Activated T-cell treated with anti-CD3 and anti-CD28 coated beads, Interleukin-2, amount 50 U/mL, for 24 hours (primary cell): ENCODE measurements at regions not wholly inside any gene's neighbourhood (a gene's known extent, or its start where the extent isn't known, plus 50 kb on each side); places are given as distances from the start of the nearest gene placed in this dataset.

ENCODE experiments used
- DNase-seq: peaks from one replicate; pipeline ENCODE4 v3.0.0-alpha.2; 2020
- H3K27ac Mint-ChIP-seq: 2 replicates; pipeline ENCODE4 v1.8.0; 2020; ENCODE audit warnings: mild to moderate bottlenecking, mixed read lengths
- H3K27me3 Mint-ChIP-seq: 2 replicates; pipeline ENCODE4 v1.8.0; 2020; ENCODE audit warnings: mixed read lengths
- H3K36me3 Mint-ChIP-seq: 2 replicates; pipeline ENCODE4 v1.8.0; 2020; ENCODE audit warnings: low read depth, mixed read lengths
- H3K4me1 Mint-ChIP-seq: 2 replicates; pipeline ENCODE4 v1.8.0; 2020; ENCODE audit warnings: low read depth, mixed read lengths
- H3K4me3 Mint-ChIP-seq: 2 replicates; pipeline ENCODE4 v1.8.0; 2020; ENCODE audit warnings: mild to moderate bottlenecking, moderate library complexity, mixed read lengths
- H3K9me3 Mint-ChIP-seq: 2 replicates; pipeline ENCODE4 v1.8.0; 2020; ENCODE audit warnings: mixed read lengths

DNA sequence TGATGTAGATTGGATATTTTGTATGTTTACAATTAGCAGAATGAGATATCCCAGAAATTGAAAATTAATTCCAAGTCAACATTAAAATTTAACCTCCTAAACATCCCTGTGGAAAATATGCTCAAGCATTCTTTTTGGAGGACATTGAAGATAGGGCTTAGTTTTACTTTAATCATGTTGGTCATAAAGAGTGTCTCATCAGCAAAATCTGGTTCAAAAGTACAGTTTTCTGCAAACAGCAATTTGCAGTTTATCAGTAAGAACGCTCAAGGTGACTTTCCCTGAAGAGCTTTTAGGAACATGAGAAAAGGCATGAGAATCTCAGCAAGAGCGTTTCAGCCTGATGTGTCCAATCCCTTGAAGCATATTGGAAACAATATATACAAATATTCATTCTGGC lies 889.8 kb downstream of the CENPC start:
- no peaks in the 10 kb centered on the region for H3K27me3 Mint-ChIP-seq
- H3K4me1 Mint-ChIP-seq: no peaks in the 10 kb centered on the region
- no peak overlapping the region for H3K27ac Mint-ChIP-seq
- peaks cover 5% of the 10 kb centered on the region for H3K9me3 Mint-ChIP-seq
- H3K36me3 Mint-ChIP-seq: no peaks in the 10 kb centered on the region
- no peak for DNase-seq
- no peak overlapping the region for H3K4me3 Mint-ChIP-seq

DNA sequence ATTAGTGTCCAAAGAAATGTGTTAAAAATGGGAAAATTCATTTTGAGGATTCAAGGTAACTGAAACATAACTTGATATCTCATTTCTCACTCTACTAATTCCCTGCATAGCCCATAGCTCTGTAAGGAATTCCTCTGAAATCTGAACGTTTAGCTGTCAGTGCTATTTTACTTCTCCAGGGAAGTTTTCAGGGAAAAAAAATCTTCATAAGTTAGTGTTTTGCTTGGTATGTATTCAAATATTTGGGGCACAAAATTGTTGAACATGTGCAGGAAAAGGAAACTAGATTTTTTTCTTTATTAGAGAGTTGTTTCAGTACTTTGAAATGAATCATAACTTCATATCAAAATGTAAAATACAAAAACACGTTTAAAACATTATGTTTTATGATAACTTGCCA lies 891.4 kb downstream of the CENPC start:
- Mint-ChIP-seq H3K27ac (no peak overlapping the region), H3K9me3 (peaks cover 6% of the 10 kb centered on the region), H3K4me1 (no peaks in the 10 kb centered on the region), H3K27me3 (no peaks in the 10 kb centered on the region), H3K36me3 (no peaks in the 10 kb centered on the region), H3K4me3 (no peak overlapping the region)
- no peak for DNase-seq

DNA sequence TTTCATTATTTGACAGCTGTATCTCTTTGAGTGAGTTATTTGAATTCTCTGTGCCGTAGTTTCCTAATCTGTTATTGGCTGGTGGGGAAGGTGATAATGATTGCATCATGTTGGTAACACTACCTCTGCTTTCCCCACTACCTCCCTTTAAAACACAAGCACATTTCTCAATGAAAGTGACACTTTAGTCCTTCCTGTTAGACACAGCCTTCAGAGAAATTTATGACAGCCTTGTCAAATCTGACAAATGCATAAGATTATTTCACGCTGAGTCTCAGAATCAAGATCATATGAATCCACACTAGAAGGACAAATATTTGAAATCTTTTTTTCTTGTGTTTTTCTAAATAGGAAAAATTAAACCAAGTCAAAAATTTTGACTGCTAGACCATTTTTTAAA lies 896.1 kb downstream of the CENPC start:
- H3K4me1 Mint-ChIP-seq: no peaks in the 10 kb centered on the region
- no peaks in the 10 kb centered on the region for H3K36me3 Mint-ChIP-seq
- no peaks in the 10 kb centered on the region for H3K27me3 Mint-ChIP-seq
- no peak overlapping the region for H3K27ac Mint-ChIP-seq
- DNase-seq: no peak
- peaks cover 9% of the 10 kb centered on the region for H3K9me3 Mint-ChIP-seq
- H3K4me3 Mint-ChIP-seq: no peak overlapping the region

DNA sequence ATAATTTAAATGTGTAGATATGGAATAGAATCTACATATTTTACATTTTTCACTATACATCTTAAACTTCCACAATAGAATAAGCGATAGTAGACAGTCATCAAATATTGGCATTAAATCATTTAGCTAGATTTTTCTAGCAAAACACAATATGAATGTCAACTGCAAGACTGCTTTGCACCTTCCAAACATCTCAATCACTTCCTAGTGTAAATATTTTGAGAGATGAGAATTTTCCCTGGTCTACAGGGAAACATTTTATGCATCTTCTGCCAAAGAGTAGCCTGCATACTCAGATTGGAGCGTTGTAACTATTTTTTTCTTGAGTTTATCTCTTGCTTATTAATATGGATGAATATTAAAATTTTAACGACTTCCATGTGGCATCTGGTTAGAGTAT lies 897.4 kb downstream of the CENPC start:
- Mint-ChIP-seq H3K36me3 (no peaks in the 10 kb centered on the region), H3K27me3 (no peaks in the 10 kb centered on the region), H3K4me3 (no peak overlapping the region), H3K27ac (no peak overlapping the region), H3K4me1 (no peaks in the 10 kb centered on the region), H3K9me3 (peaks cover 6% of the 10 kb centered on the region)
- no peak for DNase-seq

DNA sequence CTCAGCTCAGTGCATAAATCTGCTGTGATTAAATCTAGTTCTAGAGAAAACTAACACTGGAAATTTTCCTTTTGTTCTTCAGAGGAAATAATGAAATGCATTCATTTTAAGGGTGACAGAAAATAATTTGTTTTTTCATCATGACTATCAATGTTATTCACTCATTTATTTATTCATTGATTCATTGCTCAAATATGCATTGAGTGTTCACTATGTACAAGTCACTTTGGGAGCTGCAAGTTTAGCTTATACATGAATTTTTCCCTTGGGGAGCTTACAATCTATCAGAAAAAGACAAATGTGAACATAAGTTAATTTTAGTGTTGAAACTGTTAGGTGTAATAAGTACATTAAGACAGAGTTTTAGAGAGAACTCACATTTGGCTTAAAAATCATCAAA lies 897.8 kb downstream of the CENPC start:
- Mint-ChIP-seq H3K27me3 (no peaks in the 10 kb centered on the region), H3K36me3 (no peaks in the 10 kb centered on the region), H3K27ac (no peak overlapping the region), H3K4me3 (no peak overlapping the region), H3K4me1 (no peaks in the 10 kb centered on the region), H3K9me3 (peaks cover 6% of the 10 kb centered on the region)
- no peak for DNase-seq

DNA sequence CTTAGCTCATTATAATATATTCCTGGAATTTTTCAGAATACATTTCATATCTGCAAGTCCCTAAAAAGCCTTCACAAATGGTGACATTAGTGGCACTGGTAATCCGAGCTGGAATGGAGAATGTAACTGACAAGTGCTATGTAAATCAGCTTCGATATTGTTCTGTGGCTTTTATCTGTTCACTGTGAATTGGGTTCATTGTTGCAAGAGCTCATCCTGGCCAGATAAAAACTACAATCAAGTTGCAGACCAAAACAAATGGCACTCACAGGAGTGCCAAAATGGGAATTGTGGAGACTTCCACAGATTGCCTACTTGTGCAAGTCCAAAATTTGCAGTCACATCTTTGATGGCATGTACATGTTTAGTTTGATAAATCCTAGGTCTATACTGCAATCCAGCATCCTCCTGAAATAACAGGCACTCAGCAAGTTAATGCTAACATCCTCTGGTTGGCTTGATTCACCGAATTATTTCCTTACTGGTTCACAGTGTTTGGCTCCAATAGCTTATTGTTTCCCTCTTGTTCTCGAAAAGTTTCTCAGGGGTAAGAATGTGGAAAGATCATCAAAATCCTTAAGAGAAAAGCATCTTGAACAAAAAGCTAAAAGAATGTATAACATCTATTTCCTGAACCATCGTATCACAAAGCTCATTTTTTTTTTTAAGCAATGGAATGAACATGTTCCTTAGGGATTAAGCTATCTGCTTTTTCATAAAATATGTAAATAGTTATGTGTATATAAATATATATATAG lies 904.9 kb downstream of the CENPC start:
- Mint-ChIP-seq H3K4me3 (no peak overlapping the region), H3K9me3 (no peaks in the 10 kb centered on the region), H3K36me3 (no peaks in the 10 kb centered on the region)

DNA sequence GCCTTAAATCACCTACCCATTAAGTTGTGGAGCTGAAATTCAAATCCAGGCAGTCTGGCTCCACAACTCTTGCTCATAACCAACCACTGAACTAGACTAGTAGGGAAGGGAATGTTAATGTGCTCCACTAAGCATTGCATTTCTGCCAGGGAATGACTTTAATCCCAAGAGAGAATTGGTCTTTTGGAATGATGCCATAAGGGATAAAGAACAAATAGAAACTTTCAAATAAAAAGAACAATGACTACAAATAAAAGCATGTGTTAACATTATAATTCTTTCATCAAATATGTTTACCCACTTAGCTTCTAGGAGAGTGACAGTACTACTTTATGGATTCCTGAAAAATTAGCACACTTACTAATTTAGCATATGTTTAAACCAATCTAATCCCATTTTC lies 905.9 kb downstream of the CENPC start:
- Mint-ChIP-seq H3K27ac (no peak overlapping the region), H3K4me1 (no peaks in the 10 kb centered on the region), H3K36me3 (no peaks in the 10 kb centered on the region), H3K9me3 (peaks cover 3% of the 10 kb centered on the region), H3K4me3 (no peak overlapping the region), H3K27me3 (no peaks in the 10 kb centered on the region)
- no peak for DNase-seq

More for the DNA sequence above, 904.9 kb downstream of the CENPC start:
- Mint-ChIP-seq H3K27me3 (no peaks in the 10 kb centered on the region), H3K4me1 (no peaks in the 10 kb centered on the region), H3K27ac (no peak overlapping the region)
- no peak for DNase-seq

DNA sequence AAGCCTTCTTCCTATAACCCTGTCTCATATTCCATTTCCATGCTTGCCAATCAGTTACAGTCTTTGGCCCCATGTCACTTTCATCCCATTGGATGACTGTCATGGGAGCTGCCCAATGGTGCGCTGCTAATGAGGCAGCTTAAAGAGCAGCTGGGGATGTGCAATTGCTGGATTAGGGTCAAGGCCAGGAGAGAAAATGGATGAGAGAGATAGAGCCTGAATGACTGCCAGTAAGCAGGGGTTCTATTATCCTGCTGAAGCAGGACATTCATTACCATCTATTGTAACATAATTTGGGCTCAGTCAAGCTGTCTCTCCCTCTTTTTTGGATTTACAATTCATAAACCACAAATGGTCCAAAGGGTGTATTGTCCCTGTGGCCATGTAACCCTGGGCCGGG lies 909.0 kb downstream of the CENPC start:
- no peaks in the 10 kb centered on the region for H3K27me3 Mint-ChIP-seq

DNA sequence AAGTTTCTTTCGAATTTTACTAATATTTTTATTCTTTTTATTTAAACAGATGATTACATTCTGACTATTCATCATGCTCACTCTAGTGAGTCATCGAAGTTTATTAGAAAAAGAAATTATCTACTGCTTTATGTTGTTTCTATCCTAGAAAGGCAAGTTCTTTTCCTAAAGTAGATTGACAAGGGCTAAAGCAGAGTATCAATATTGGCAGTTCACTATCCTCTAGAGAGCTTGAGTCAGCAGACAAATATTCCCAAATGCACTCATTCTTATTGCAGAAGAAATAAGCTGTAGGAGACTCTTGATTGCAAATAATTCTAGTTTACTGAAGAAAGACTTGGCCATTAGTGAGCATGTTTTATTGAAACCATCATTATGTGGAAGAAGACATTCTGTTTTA lies 911.8 kb downstream of the CENPC start:
- H3K27ac Mint-ChIP-seq: no peak overlapping the region
- H3K27me3 Mint-ChIP-seq: no peaks in the 10 kb centered on the region
- H3K4me1 Mint-ChIP-seq: no peaks in the 10 kb centered on the region
- DNase-seq: no peak
- no peak overlapping the region for H3K4me3 Mint-ChIP-seq
- H3K9me3 Mint-ChIP-seq: peaks cover 8% of the 10 kb centered on the region
- H3K36me3 Mint-ChIP-seq: no peaks in the 10 kb centered on the region

More for the DNA sequence above, 909.0 kb downstream of the CENPC start:
- Mint-ChIP-seq H3K27ac (no peak overlapping the region), H3K4me3 (no peak overlapping the region), H3K4me1 (no peaks in the 10 kb centered on the region), H3K9me3 (peaks cover 3% of the 10 kb centered on the region), H3K36me3 (no peaks in the 10 kb centered on the region)
- DNase-seq: no peak

DNA sequence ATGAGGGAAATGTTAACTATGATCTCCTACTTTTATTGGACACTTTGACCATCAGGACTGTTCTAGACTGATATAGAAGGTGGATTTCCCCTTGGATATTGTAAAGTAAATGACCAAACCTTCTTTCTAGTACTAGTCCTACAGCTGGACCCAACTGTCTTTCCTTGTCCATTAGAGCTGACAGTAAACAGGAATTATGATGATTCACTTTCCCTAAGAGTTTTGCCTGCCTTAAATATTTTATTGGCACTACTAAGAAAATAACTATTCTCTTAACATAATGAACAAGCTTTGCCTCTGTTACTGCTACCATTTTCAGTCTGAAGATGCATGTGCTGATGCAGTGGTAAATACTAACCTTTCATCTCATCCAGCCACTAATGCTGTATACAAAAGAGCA lies 915.4 kb downstream of the CENPC start:
- H3K27ac Mint-ChIP-seq: no peak overlapping the region
- no peak for DNase-seq
- H3K4me1 Mint-ChIP-seq: no peaks in the 10 kb centered on the region
- no peaks in the 10 kb centered on the region for H3K27me3 Mint-ChIP-seq
- H3K4me3 Mint-ChIP-seq: no peak overlapping the region
- no peaks in the 10 kb centered on the region for H3K36me3 Mint-ChIP-seq
- H3K9me3 Mint-ChIP-seq: peaks cover 8% of the 10 kb centered on the region

DNA sequence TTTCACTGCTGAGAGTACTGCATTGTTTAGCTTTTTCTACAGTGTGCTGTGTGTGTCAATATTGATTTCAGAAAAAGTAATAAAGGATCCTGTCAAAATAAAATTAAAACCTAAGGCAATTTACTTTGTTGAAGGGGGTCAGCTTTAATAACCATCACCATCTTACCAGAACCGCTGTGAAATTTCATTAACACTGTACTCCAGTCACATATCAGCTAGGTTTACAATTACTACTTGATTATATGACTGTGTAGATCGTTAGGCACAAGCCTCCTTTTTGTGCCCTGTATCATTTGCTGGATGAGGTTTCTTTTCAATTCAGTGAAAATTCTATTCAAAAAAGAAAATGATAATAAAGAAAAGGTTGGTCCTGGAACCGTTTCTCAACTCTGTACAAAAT lies 917.2 kb downstream of the CENPC start:
- no peak overlapping the region for H3K27ac Mint-ChIP-seq
- no peak for DNase-seq
- no peaks in the 10 kb centered on the region for H3K36me3 Mint-ChIP-seq
- no peaks in the 10 kb centered on the region for H3K4me1 Mint-ChIP-seq
- no peaks in the 10 kb centered on the region for H3K27me3 Mint-ChIP-seq
- no peak overlapping the region for H3K4me3 Mint-ChIP-seq
- H3K9me3 Mint-ChIP-seq: peaks cover 10% of the 10 kb centered on the region

DNA sequence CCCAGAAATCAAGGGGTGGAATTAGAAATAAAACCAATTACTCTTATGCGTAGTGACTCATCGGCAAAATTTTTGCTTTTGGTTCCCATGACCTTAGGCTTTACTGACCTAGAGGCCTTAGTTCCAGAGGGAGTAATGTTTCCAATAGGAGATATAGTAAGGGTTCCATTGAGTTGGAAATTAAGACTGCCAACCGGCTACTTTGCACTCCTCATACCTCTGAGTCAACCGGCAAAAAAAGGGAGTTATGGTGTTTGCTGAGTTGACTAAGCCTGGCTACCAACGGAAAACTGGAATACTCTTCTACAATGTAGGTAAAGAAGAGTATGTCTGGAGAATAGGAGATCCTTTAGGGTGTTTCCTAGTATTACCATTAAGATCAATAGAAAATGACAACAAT lies 919.8 kb downstream of the CENPC start:
- Mint-ChIP-seq H3K4me3 (no peak overlapping the region), H3K27me3 (no peaks in the 10 kb centered on the region), H3K4me1 (no peaks in the 10 kb centered on the region), H3K9me3 (peaks cover 17% of the 10 kb centered on the region), H3K36me3 (no peaks in the 10 kb centered on the region), H3K27ac (no peak overlapping the region)
- no peak for DNase-seq

DNA sequence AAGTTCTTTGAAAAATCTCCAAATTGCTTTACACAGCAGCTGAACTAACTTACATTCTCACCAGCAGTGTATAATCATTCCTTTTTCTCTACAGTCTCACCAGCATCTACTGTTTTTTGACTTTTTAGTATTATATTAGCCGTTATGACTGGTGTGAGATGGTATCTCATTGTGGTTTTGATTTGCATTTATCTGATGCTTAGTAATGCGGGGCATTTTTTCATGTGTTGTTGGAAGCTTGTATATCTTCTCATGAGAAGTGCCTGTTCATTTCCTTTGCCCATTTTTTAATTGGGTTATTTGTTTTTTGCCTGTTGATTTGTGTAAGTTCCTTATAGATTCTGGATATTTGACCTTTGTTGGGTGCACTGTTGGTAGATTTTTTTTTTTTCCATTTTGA lies 931.7 kb downstream of the CENPC start:
- peaks cover 16% of the 10 kb centered on the region for H3K9me3 Mint-ChIP-seq
- no peak overlapping the region for H3K27ac Mint-ChIP-seq

DNA sequence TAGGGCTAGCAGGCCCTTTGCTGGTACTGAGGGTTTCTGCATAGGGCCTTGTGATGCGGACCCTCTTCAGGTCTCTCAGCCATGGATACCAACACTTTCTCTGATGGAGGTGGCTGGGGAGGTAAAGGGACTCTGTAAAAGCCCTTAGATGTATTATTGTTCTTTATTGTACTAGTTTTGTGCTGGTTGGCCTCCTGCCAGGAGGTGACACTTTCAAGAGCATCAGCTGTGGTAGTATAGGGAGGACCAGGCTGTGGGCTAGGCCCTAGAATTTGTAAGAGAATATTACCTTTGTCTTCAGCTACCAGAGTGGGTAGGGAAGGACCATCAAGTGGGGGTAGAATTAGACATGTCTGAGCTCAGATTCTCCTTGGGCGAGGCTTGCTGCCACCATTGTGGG lies 936.3 kb downstream of the CENPC start:
- H3K9me3 Mint-ChIP-seq: peaks cover 13% of the 10 kb centered on the region
- H3K27ac Mint-ChIP-seq: no peak overlapping the region
- DNase-seq: no peak
- no peaks in the 10 kb centered on the region for H3K27me3 Mint-ChIP-seq
- no peaks in the 10 kb centered on the region for H3K36me3 Mint-ChIP-seq
- no peaks in the 10 kb centered on the region for H3K4me1 Mint-ChIP-seq
- H3K4me3 Mint-ChIP-seq: no peak overlapping the region

More for the DNA sequence above, 931.7 kb downstream of the CENPC start:
- H3K36me3 Mint-ChIP-seq: no peaks in the 10 kb centered on the region
- no peaks in the 10 kb centered on the region for H3K4me1 Mint-ChIP-seq
- no peak for DNase-seq
- H3K27me3 Mint-ChIP-seq: no peaks in the 10 kb centered on the region
- H3K4me3 Mint-ChIP-seq: no peak overlapping the region

DNA sequence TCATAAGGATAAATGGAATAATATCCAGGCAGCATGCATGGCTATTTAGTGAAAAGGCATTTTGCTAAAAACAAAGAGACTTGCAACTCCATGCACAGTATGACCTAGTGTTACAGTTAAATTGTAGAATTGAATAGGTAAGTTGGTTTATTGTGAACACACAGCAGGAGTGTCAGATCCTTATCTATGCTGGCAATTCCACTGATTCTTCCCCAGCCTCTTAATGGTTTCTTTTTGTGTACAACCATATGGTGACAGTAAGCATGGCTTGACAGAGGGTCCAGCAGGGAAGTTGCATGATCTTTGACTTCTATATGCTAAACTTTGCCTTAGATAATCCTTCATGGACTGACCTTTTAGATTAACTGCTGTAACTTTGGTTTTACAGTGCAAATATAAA lies 936.6 kb upstream of the EPHA5 start:
- no peak for DNase-seq
- no peak overlapping the region for H3K27ac Mint-ChIP-seq
- no peak overlapping the region for H3K4me3 Mint-ChIP-seq
- no peaks in the 10 kb centered on the region for H3K4me1 Mint-ChIP-seq
- peaks cover 9% of the 10 kb centered on the region for H3K9me3 Mint-ChIP-seq
- no peaks in the 10 kb centered on the region for H3K27me3 Mint-ChIP-seq
- no peaks in the 10 kb centered on the region for H3K36me3 Mint-ChIP-seq

DNA sequence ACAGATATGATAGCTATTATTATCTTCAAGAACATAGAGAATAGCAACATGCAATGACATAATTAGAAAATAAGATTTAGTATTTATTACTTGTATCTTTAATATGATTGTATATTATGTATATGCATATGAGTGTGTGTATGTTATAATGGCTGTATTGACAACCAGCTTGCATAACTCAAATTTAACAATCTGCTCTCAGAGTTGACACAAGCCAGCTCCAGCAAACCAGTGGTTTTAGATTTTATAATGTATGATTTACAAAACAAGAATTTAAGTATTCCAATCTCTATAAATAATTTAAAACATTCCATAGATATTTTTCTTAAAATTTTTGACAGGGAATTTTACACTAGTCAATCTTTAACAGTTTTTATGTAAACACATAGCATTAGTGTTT lies 935.9 kb upstream of the EPHA5 start:
- H3K9me3 Mint-ChIP-seq: peaks cover 9% of the 10 kb centered on the region
- no peak for DNase-seq

More for the DNA sequence above, 935.9 kb upstream of the EPHA5 start:
- Mint-ChIP-seq H3K27me3 (no peaks in the 10 kb centered on the region), H3K36me3 (no peaks in the 10 kb centered on the region), H3K27ac (no peak overlapping the region), H3K4me3 (no peak overlapping the region), H3K4me1 (no peaks in the 10 kb centered on the region)
